Panc1 (cell line): ENCODE measurements at regions not wholly inside any gene's neighbourhood (a gene's known extent, or its start where the extent isn't known, plus 50 kb on each side); places are given as distances from the start of the nearest gene placed in this dataset.

Experiments
- ATAC-seq: fragments of 200-7000 bp; cut with Tn5 transposase; 2 replicates; pipeline ENCODE4 v1.9.1; 2020; ENCODE audit warnings: mild to moderate bottlenecking, moderate library complexity
- BruUV-seq: library from RNA; stranded (reverse); fragments of 400-500 nt; replicated peaks from 2 replicates; lab custom pipeline; 2021; lab: Mats Ljungman, UMichigan
- CTCF ChIA-PET: fragments of 300-600 bp; sonication (Branson Sonifier 250); formaldehyde crosslinking; loops from one replicate; lab custom pipeline; 2022; ENCODE audit warnings: antibody characterized with exemption; lab: Charles Lee
- POLR2A ChIA-PET: fragments of 300-600 bp; sonication (Branson Sonifier 250); formaldehyde crosslinking; loops from one replicate; lab custom pipeline; 2022; ENCODE audit warnings: antibody characterized with exemption; lab: Charles Lee
- DNase-seq: peaks from one replicate; pipeline ENCODE4 v3.0.0-alpha.2; 2010; ENCODE audit warnings: low read depth, low spot score
- H3K27ac ChIP-seq: 2 replicates; pipeline ENCODE4 v1.5.1; 2011; ENCODE audit warnings: mild to moderate bottlenecking, low read length, inconsistent platforms
- H3K27me3 ChIP-seq: fragments of 200-500 bp; sonication (Bioruptor generic); 2 replicates; pipeline ENCODE4 v1.6.0; 2014; ENCODE audit warnings: low read length, inconsistent platforms; ENCODE audit not compliant: control insufficient read depth, insufficient read depth
- H3K36me3 ChIP-seq: fragments of 200-500 bp; sonication (Bioruptor generic); 2 replicates; pipeline ENCODE4 v1.5.1; 2014; ENCODE audit warnings: inconsistent platforms, mild to moderate bottlenecking, low read length, moderate library complexity; ENCODE audit not compliant: control insufficient read depth, insufficient read depth
- H3K4me1 ChIP-seq: 2 replicates; pipeline ENCODE4 v1.5.1; 2011; ENCODE audit warnings: inconsistent platforms, mild to moderate bottlenecking, low read length, moderate library complexity; ENCODE audit not compliant: control insufficient read depth, insufficient read depth
- H3K4me3 ChIP-seq, 2 experiments: 2 replicates each; pipeline ENCODE4 v1.5.1; 2011 to 2012; ENCODE audit warnings: low read depth in 2 of 2, low read length in 2 of 2, mild to moderate bottlenecking in 2 of 2, inconsistent platforms in 1 of 2, moderate library complexity in 1 of 2
- H3K9me3 ChIP-seq: fragments of 200-500 bp; sonication (Bioruptor generic); 2 replicates; pipeline ENCODE4 v1.5.1; 2014; ENCODE audit warnings: low read depth, mild to moderate bottlenecking, inconsistent platforms, low read length, moderate library complexity; ENCODE audit not compliant: control insufficient read depth, insufficient read depth
- POLR2AphosphoS5 ChIP-seq: IDR thresholded peaks from 2 replicates; pipeline ENCODE4 v1.6.1; 2012; ENCODE audit warnings: mild to moderate bottlenecking, low read depth, low read length, moderate library complexity
- SIN3A ChIP-seq: IDR thresholded peaks from 2 replicates; pipeline ENCODE4 v1.6.1; 2012; ENCODE audit warnings: low read depth, mild to moderate bottlenecking, low read length, moderate library complexity, borderline replicate concordance; ENCODE audit not compliant: insufficient read depth
- TCF7L2 ChIP-seq: IDR thresholded peaks from 2 replicates; pipeline ENCODE4 v1.6.1; 2011; ENCODE audit warnings: mild to moderate bottlenecking, low read depth, low read length, inconsistent platforms
- in situ Hi-C: cut with HindIII; loops from 2 replicates; pipeline ENCODE4 v1.10.0; 2016; ENCODE audit warnings: low sequenced_read_pairs, low pct_unique_long_range_greater_than_20kb
- intact Hi-C: fragments of 100-400 bp; cut with micrococcal nuclease; formaldehyde crosslinking; loops from one replicate; pipeline ENCODE4 v1.10.0; 2022; ENCODE audit not compliant: unreplicated experiment
- TF ChIP-seq, protein P1 (sequence below): fragments of 450-650 bp; IDR thresholded peaks from 2 replicates; pipeline ENCODE4 v1.5.1; 2017; ENCODE audit warnings: mild to moderate bottlenecking
- TF ChIP-seq, protein P2 (sequence below), 2 experiments: IDR thresholded peaks; 2 replicates each; pipeline ENCODE4 v1.6.1; 2011 to 2012; ENCODE audit warnings: low read depth in 2 of 2, control low read depth in 1 of 2, low read length in 1 of 2, mild to moderate bottlenecking in 1 of 2, moderate library complexity in 1 of 2; ENCODE audit not compliant: insufficient read depth in 1 of 2

- BruUV-seq = no TSS peak
- Histone ChIP-seq H3K27me3 (peaks cover 15% of the 10 kb centered on the region; the same call in 1 of the 2 replicates), H3K36me3 (no peaks in the 10 kb centered on the region), H3K9me3 (no peaks in the 10 kb centered on the region), H3K4me1 (no peaks in the 10 kb centered on the region), H3K4me3 (no peak overlapping the region), H3K27ac (no peak overlapping the region)
- no peak for ATAC-seq
- intact Hi-C loops (no loop called here), in situ Hi-C loops (no loop called here)
- TF ChIP-seq, protein P1, sequence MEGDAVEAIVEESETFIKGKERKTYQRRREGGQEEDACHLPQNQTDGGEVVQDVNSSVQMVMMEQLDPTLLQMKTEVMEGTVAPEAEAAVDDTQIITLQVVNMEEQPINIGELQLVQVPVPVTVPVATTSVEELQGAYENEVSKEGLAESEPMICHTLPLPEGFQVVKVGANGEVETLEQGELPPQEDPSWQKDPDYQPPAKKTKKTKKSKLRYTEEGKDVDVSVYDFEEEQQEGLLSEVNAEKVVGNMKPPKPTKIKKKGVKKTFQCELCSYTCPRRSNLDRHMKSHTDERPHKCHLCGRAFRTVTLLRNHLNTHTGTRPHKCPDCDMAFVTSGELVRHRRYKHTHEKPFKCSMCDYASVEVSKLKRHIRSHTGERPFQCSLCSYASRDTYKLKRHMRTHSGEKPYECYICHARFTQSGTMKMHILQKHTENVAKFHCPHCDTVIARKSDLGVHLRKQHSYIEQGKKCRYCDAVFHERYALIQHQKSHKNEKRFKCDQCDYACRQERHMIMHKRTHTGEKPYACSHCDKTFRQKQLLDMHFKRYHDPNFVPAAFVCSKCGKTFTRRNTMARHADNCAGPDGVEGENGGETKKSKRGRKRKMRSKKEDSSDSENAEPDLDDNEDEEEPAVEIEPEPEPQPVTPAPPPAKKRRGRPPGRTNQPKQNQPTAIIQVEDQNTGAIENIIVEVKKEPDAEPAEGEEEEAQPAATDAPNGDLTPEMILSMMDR = no peak
- TF ChIP-seq POLR2AphosphoS5 (no peak), SIN3A (no peak), TCF7L2 (no peak)
- TF ChIP-seq, protein P2, sequence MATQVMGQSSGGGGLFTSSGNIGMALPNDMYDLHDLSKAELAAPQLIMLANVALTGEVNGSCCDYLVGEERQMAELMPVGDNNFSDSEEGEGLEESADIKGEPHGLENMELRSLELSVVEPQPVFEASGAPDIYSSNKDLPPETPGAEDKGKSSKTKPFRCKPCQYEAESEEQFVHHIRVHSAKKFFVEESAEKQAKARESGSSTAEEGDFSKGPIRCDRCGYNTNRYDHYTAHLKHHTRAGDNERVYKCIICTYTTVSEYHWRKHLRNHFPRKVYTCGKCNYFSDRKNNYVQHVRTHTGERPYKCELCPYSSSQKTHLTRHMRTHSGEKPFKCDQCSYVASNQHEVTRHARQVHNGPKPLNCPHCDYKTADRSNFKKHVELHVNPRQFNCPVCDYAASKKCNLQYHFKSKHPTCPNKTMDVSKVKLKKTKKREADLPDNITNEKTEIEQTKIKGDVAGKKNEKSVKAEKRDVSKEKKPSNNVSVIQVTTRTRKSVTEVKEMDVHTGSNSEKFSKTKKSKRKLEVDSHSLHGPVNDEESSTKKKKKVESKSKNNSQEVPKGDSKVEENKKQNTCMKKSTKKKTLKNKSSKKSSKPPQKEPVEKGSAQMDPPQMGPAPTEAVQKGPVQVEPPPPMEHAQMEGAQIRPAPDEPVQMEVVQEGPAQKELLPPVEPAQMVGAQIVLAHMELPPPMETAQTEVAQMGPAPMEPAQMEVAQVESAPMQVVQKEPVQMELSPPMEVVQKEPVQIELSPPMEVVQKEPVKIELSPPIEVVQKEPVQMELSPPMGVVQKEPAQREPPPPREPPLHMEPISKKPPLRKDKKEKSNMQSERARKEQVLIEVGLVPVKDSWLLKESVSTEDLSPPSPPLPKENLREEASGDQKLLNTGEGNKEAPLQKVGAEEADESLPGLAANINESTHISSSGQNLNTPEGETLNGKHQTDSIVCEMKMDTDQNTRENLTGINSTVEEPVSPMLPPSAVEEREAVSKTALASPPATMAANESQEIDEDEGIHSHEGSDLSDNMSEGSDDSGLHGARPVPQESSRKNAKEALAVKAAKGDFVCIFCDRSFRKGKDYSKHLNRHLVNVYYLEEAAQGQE (IDR thresholded peaks at IDR 0.05; ENCODE audit: insufficient read depth in 1 of 2, low read depth in 2 of 2, low read length in 1 of 2) = no peak
- ChIA-PET POLR2A (no interaction called here), CTCF (no interaction called here)
- no peak for DNase-seq
Measured at GRCh38 chr5:56565283-56565615, 250.1 kb upstream of the MAP3K1 start.

- CTCF ChIA-PET = no interaction called here
- Histone ChIP-seq H3K9me3 (no peaks in the 10 kb centered on the region), H3K4me1 (no peaks in the 10 kb centered on the region), H3K27me3 (peaks cover 15% of the 10 kb centered on the region; the same call in 1 of the 2 replicates), H3K27ac (no peak overlapping the region), H3K36me3 (no peaks in the 10 kb centered on the region), H3K4me3 (no peak overlapping the region)
- in situ Hi-C loops (no loop called here), intact Hi-C loops (no loop called here)
- ATAC-seq (no peak), DNase-seq (no peak)
- TF ChIP-seq TCF7L2 (no peak), POLR2AphosphoS5 (no peak), SIN3A (no peak)
- TF ChIP-seq, protein P2 (IDR thresholded peaks at IDR 0.05; ENCODE audit: insufficient read depth in 1 of 2, low read depth in 2 of 2, low read length in 1 of 2) = no peak
- TF ChIP-seq, protein P1 = no peak
- POLR2A ChIA-PET = no interaction called here
- no TSS peak for BruUV-seq
Measured at GRCh38 chr5:56564541-56565282, 250.6 kb upstream of the MAP3K1 start.
